GM12878 (cell line): ENCODE measurements at regions not wholly inside any gene's neighbourhood (a gene's known extent, or its start where the extent isn't known, plus 50 kb on each side); places are given as distances from the start of the nearest gene placed in this dataset.

Experiments
- ATF7 ChIP-seq: fragments of 450-650 bp; IDR thresholded peaks from 2 replicates; pipeline ENCODE4 v1.6.1; 2016; ENCODE audit warnings: low read depth, mild to moderate bottlenecking
- BHLHE40 ChIP-seq, 2 experiments: fragments of 450-650 bp in 1 of 2; IDR thresholded peaks; 2 replicates each; pipeline ENCODE4 v1.6.1; 2011 to 2017; ENCODE audit warnings: low read depth in 2 of 2, borderline replicate concordance in 1 of 2, improper control_type of control experiment in 1 of 2, low read length in 1 of 2, mild to moderate bottlenecking in 1 of 2
- CREB1 ChIP-seq: IDR thresholded peaks from 2 replicates; pipeline ENCODE4 v1.6.1; 2012; ENCODE audit warnings: low read depth, mild to moderate bottlenecking, inconsistent platforms
- EZH2 ChIP-seq: IDR thresholded peaks from 2 replicates; pipeline ENCODE4 v1.6.1; 2012; ENCODE audit warnings: low read depth, mild to moderate bottlenecking, control low read depth, inconsistent platforms, low read length, borderline replicate concordance; ENCODE audit not compliant: control insufficient read depth
- GABPA ChIP-seq: IDR thresholded peaks from 2 replicates; pipeline ENCODE4 v1.6.1; 2014; ENCODE audit warnings: antibody characterized with exemption, low read depth, mild to moderate bottlenecking, inconsistent platforms
- IRF4 ChIP-seq: IDR thresholded peaks from 2 replicates; pipeline ENCODE4 v1.6.1; 2011; ENCODE audit warnings: low read depth, low read length
- JUNB ChIP-seq: IDR thresholded peaks from 2 replicates; pipeline ENCODE4 v1.6.1; 2016; ENCODE audit warnings: antibody characterized with exemption, mild to moderate bottlenecking
- KDM1A ChIP-seq: fragments of 200-600 bp; sonication (generic); IDR thresholded peaks from 2 replicates; pipeline ENCODE4 v1.6.1; 2016; ENCODE audit warnings: borderline replicate concordance
- RELA ChIP-seq: fragments of 450-650 bp; IDR thresholded peaks from 2 replicates; pipeline ENCODE4 v1.8.0; 2014; ENCODE audit warnings: borderline replicate concordance; ENCODE audit not compliant: partially characterized antibody
- RFX5 ChIP-seq: IDR thresholded peaks from 2 replicates; pipeline ENCODE4 v1.6.1; 2011; ENCODE audit warnings: low read depth, low read length, improper control_type of control experiment
- SMC3 ChIP-seq: IDR thresholded peaks from 2 replicates; pipeline ENCODE4 v1.6.1; 2011; ENCODE audit warnings: low read length, improper control_type of control experiment, borderline replicate concordance
- TCF3 ChIP-seq: IDR thresholded peaks from 2 replicates; pipeline ENCODE4 v1.6.1; 2012; ENCODE audit warnings: low read depth, mild to moderate bottlenecking, low read length, borderline replicate concordance; ENCODE audit not compliant: insufficient read depth
- ZNF274 ChIP-seq: IDR thresholded peaks from one replicate; pipeline ENCODE4 v1.8.0; 2011; ENCODE audit not compliant: insufficient read length, insufficient read depth
- TF ChIP-seq, protein P1 (sequence below), 3 experiments: IDR thresholded peaks in 2 of 3; conservative IDR thresholded peaks in 1 of 3; 2 replicates each; pipeline ENCODE4 v1.5.1; 2011; ENCODE audit warnings: low read depth in 3 of 3, low read length in 3 of 3, mild to moderate bottlenecking in 3 of 3, control low read depth in 2 of 3, moderate library complexity in 2 of 3, inconsistent platforms in 1 of 3, mixed read lengths in 1 of 3; ENCODE audit not compliant: control insufficient read depth in 2 of 3, insufficient read depth in 1 of 3; ENCODE audit errors: extremely low read depth in 1 of 3

DNA sequence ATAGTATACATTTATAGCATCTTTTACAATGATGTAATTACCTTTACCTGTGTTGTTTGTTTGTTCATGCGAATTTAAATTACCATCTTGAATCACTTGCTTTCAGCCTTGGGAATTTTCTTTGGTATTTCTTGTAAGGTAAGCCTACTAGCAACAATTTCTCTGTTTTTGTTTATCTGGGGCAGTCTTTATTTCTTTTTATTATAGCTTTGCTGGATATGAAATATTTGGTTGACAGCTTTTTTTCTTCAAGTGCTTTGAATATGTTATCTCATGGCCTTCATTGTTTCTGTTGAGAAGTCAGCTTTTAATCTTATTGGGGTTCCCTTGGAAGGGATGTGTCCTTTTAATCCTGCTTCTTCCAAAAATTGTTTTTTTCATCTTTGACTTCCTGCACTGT lies 292.8 kb upstream of the EDA2R start:
- TF ChIP-seq GABPA = no peak
- no peak for TF ChIP-seq RFX5
- no peak for TF ChIP-seq JUNB
- TF ChIP-seq ZNF274 = no peak
- TF ChIP-seq, protein P1, sequence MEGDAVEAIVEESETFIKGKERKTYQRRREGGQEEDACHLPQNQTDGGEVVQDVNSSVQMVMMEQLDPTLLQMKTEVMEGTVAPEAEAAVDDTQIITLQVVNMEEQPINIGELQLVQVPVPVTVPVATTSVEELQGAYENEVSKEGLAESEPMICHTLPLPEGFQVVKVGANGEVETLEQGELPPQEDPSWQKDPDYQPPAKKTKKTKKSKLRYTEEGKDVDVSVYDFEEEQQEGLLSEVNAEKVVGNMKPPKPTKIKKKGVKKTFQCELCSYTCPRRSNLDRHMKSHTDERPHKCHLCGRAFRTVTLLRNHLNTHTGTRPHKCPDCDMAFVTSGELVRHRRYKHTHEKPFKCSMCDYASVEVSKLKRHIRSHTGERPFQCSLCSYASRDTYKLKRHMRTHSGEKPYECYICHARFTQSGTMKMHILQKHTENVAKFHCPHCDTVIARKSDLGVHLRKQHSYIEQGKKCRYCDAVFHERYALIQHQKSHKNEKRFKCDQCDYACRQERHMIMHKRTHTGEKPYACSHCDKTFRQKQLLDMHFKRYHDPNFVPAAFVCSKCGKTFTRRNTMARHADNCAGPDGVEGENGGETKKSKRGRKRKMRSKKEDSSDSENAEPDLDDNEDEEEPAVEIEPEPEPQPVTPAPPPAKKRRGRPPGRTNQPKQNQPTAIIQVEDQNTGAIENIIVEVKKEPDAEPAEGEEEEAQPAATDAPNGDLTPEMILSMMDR (IDR thresholded peaks at IDR 0.05 in 2 of 3, conservative IDR thresholded peaks at IDR 0.05 in 1 of 3; ENCODE audit: control insufficient read depth in 2 of 3, extremely low read depth in 1 of 3, insufficient read depth in 1 of 3, low read depth in 3 of 3, low read length in 3 of 3) = no peak
- no peak for TF ChIP-seq TCF3
- no peak for TF ChIP-seq CREB1
- no peak for TF ChIP-seq ATF7
- no peak for TF ChIP-seq KDM1A
- TF ChIP-seq RELA = no peak
- no peak for TF ChIP-seq EZH2
- no peak for TF ChIP-seq SMC3
- no peak for TF ChIP-seq BHLHE40 (IDR thresholded peaks at IDR 0.05; ENCODE audit: borderline replicate concordance in 1 of 2, low read depth in 2 of 2, low read length in 1 of 2)
- TF ChIP-seq IRF4 = no peak
